ENCODE measurements at regions not wholly inside any gene's neighbourhood (a gene's known extent, or its start where the extent isn't known, plus 50 kb on each side); places are given as distances from the start of the nearest gene placed in this dataset.

GRCh38 chr13:32904266-32904665 lies 112.0 kb upstream of the KL start:
- no peaks in the 10 kb centered on the region for H3K36me3 ChIP-seq (ENCODE audit: control insufficient read depth, insufficient read depth, low read length)
- ATAC-seq: no peak
- in situ Hi-C loops (cut with HindIII; ENCODE audit: low pct_unique_long_range_greater_than_20kb, low sequenced_read_pairs): no loop called here
- ChIA-PET POLR2A (no interaction called here), CTCF (no interaction called here)
- H3K27me3 ChIP-seq (ENCODE audit: control insufficient read depth, insufficient read depth, low read length): no peaks in the 10 kb centered on the region
- no peak overlapping the region for H3K27ac ChIP-seq (ENCODE audit: low read length)
- no TSS peak for BruUV-seq (replicated peaks)
- TF ChIP-seq, protein P1, sequence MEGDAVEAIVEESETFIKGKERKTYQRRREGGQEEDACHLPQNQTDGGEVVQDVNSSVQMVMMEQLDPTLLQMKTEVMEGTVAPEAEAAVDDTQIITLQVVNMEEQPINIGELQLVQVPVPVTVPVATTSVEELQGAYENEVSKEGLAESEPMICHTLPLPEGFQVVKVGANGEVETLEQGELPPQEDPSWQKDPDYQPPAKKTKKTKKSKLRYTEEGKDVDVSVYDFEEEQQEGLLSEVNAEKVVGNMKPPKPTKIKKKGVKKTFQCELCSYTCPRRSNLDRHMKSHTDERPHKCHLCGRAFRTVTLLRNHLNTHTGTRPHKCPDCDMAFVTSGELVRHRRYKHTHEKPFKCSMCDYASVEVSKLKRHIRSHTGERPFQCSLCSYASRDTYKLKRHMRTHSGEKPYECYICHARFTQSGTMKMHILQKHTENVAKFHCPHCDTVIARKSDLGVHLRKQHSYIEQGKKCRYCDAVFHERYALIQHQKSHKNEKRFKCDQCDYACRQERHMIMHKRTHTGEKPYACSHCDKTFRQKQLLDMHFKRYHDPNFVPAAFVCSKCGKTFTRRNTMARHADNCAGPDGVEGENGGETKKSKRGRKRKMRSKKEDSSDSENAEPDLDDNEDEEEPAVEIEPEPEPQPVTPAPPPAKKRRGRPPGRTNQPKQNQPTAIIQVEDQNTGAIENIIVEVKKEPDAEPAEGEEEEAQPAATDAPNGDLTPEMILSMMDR (IDR thresholded peaks at IDR 0.05): no peak
- TF ChIP-seq SIN3A (IDR thresholded peaks at IDR 0.05; ENCODE audit: borderline replicate concordance, insufficient read depth, low read depth, low read length) (no peak), POLR2AphosphoS5 (IDR thresholded peaks at IDR 0.05; ENCODE audit: low read depth, low read length) (no peak), REST (IDR thresholded peaks at IDR 0.05; ENCODE audit: insufficient read depth in 1 of 2, low read depth in 2 of 2, low read length in 1 of 2) (no peak), TCF7L2 (IDR thresholded peaks at IDR 0.05; ENCODE audit: low read depth, low read length) (no peak)
- H3K9me3 ChIP-seq (ENCODE audit: control insufficient read depth, insufficient read depth, low read depth, low read length): no peaks in the 10 kb centered on the region
- no peak for DNase-seq (ENCODE audit: low read depth, low spot score)
- intact Hi-C loops (cut with micrococcal nuclease; ENCODE audit: unreplicated experiment): no loop called here
- H3K4me3 ChIP-seq (ENCODE audit: low read depth in 2 of 2, low read length in 2 of 2): no peak overlapping the region
- H3K4me1 ChIP-seq (ENCODE audit: control insufficient read depth, insufficient read depth, low read length): no peaks in the 10 kb centered on the region

DNA sequence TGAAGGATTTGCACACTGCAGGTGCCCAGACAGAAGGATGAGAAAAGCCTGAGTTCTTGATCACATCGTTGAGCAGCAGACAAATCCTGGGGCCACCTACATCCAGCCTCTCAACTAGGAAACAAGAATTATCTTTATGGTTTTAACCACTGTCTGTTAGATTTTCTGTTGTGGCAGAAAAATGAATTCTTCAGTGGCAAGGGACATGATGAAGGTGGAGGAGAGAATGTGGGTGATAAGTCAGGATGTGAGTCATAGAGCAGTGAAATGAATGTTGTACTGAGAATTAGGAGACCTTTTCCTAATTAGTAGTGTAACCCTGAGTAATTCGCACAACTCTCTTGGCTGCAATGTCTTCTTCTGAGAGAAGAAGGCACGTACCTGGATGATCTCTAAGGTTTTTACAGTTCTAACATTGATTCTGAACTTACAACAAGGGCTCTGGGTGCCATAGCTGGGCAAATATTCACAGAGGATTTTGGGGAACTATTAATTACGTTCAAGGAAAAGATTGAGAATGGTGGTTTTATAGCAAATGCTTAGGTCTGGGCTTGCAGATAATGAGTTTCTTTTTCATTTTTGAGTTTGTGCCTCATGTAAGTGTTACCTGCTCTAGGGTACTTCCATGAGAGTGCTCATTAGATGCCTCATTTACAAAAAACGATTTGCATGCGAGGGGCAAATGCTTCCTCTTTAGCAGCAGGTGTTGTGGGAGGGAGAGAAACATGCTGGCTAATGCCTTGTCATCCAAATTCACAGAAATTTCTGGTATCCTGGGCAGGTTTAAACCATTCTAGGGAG lies 111.0 kb upstream of the KL start:
- TF ChIP-seq, protein P1 (IDR thresholded peaks at IDR 0.05): no peak
- TF ChIP-seq TCF7L2 (IDR thresholded peaks at IDR 0.05; ENCODE audit: low read depth, low read length): no peak
- TF ChIP-seq REST (IDR thresholded peaks at IDR 0.05; ENCODE audit: insufficient read depth in 1 of 2, low read depth in 2 of 2, low read length in 1 of 2): no peak
- no peak for TF ChIP-seq POLR2AphosphoS5 (IDR thresholded peaks at IDR 0.05; ENCODE audit: low read depth, low read length)
- TF ChIP-seq SIN3A (IDR thresholded peaks at IDR 0.05; ENCODE audit: borderline replicate concordance, insufficient read depth, low read depth, low read length): no peak
- no peak for DNase-seq (ENCODE audit: low read depth, low spot score)
- Histone ChIP-seq H3K9me3 (ENCODE audit: control insufficient read depth, insufficient read depth, low read depth, low read length) (no peaks in the 10 kb centered on the region), H3K36me3 (ENCODE audit: control insufficient read depth, insufficient read depth, low read length) (no peaks in the 10 kb centered on the region), H3K27ac (ENCODE audit: low read length) (no peak overlapping the region), H3K4me1 (ENCODE audit: control insufficient read depth, insufficient read depth, low read length) (no peaks in the 10 kb centered on the region), H3K4me3 (ENCODE audit: low read depth in 2 of 2, low read length in 2 of 2) (no peak overlapping the region), H3K27me3 (ENCODE audit: control insufficient read depth, insufficient read depth, low read length) (no peaks in the 10 kb centered on the region)
- in situ Hi-C loops (cut with HindIII; ENCODE audit: low pct_unique_long_range_greater_than_20kb, low sequenced_read_pairs): no loop called here
- ChIA-PET POLR2A (no interaction called here), CTCF (no interaction called here)
- intact Hi-C loops (cut with micrococcal nuclease; ENCODE audit: unreplicated experiment): no loop called here
- no TSS peak for BruUV-seq (replicated peaks)
- no peak for ATAC-seq

All from Panc1 (cell line).